Stimulated activated memory B cell treated with anti-CD40 and anti-IgM and Interleukin-4, amounts not matched to agents 10 μg/mL and 1 μg/mL and 100 μg/mL, for 72 hours (primary cell): ENCODE measurements at regions not wholly inside any gene's neighbourhood (a gene's known extent, or its start where the extent isn't known, plus 50 kb on each side); places are given as distances from the start of the nearest gene placed in this dataset.
A peak's percentile ranks its signal among the peaks of the same experiment; 100 is the strongest.

ENCODE experiments used
- ATAC-seq: fragments of 150-1000 bp; cut with Tn5 transposase; 2 replicates; pipeline ENCODE4 v1.10.0; 2021
- H3K27ac Mint-ChIP-seq: one replicate; pipeline ENCODE4 v1.8.0; 2022; ENCODE audit warnings: mild to moderate bottlenecking, mixed read lengths
- H3K27me3 Mint-ChIP-seq: one replicate; pipeline ENCODE4 v1.8.0; 2022; ENCODE audit warnings: mixed read lengths
- H3K36me3 Mint-ChIP-seq: one replicate; pipeline ENCODE4 v1.8.0; 2022; ENCODE audit warnings: mixed read lengths
- H3K4me1 Mint-ChIP-seq: one replicate; pipeline ENCODE4 v1.8.0; 2022; ENCODE audit warnings: mixed read lengths
- H3K4me3 Mint-ChIP-seq: one replicate; pipeline ENCODE4 v1.8.0; 2022; ENCODE audit warnings: mild to moderate bottlenecking, moderate library complexity, mixed read lengths
- H3K9me3 Mint-ChIP-seq: one replicate; pipeline ENCODE4 v1.8.0; 2022; ENCODE audit warnings: mixed read lengths

DNA sequence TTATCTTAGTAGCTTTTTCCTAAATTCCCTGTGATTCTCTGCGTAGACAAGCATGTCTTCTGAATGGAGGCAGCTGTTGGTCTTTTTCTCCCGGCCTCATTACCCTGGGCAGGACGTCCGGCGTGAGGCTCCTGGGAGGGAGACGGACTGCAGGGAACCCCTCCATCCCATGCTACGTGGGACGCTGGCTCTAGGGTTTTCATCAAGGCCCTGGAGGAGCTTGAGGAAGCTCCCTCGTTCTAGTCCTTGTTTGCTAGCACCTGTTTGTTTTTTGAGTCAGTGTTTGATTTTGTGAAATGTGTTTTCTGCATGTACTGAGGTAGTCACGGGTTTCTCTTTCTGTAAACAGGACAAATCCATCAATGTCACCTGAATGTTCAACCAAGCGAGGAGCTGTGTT lies 99.3 kb upstream of the TMEM18 start:
- H3K27ac Mint-ChIP-seq: no peak overlapping the region
- H3K4me1 Mint-ChIP-seq: no peaks in the 10 kb centered on the region
- no peaks in the 10 kb centered on the region for H3K9me3 Mint-ChIP-seq
- ATAC-seq: no peak
- H3K36me3 Mint-ChIP-seq: no peaks in the 10 kb centered on the region
- H3K27me3 Mint-ChIP-seq: peaks cover 37% of the 10 kb centered on the region
- no peak overlapping the region for H3K4me3 Mint-ChIP-seq

- Mint-ChIP-seq H3K4me1 (no peaks in the 10 kb centered on the region), H3K36me3 (no peaks in the 10 kb centered on the region), H3K9me3 (no peaks in the 10 kb centered on the region), H3K27ac (no peak overlapping the region), H3K4me3 (no peak overlapping the region), H3K27me3 (peaks cover 37% of the 10 kb centered on the region)
- no peak for ATAC-seq
Measured at GRCh38 chr2:776038-776437, 98.8 kb upstream of the TMEM18 start.

DNA sequence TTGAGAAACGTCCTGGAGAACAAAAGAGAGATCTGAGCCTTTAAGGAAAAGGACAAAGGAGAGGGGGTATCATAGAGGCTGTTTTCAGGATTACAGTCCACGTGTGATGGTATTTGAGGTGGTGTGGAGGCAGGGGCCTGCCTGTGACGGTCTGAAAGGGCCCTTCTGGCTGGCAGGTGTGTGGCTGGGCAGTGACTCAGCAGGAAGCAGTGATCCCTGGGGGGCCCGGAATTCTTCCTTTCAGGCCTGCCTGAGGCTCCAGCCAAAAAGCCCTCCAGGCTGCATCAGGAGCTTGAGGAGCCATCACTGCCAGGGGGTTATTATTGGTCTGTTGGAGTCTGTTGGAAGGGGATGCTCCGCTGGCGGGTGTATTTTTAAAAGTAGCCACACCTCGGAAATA lies 97.2 kb upstream of the TMEM18 start:
- ATAC-seq: no peak
- Mint-ChIP-seq H3K27ac (no peak overlapping the region), H3K4me1 (no peaks in the 10 kb centered on the region)

GRCh38 chr2:773256-774160 lies 96.3 kb upstream of the TMEM18 start:
- no peaks in the 10 kb centered on the region for H3K36me3 Mint-ChIP-seq
- H3K4me1 Mint-ChIP-seq: no peaks in the 10 kb centered on the region
- H3K27ac Mint-ChIP-seq: no peak overlapping the region
- peaks cover 41% of the 10 kb centered on the region for H3K27me3 Mint-ChIP-seq
- H3K9me3 Mint-ChIP-seq: peaks cover 3% of the 10 kb centered on the region
- peak; percentile 25 for ATAC-seq
- no peak overlapping the region for H3K4me3 Mint-ChIP-seq

More for the DNA sequence above, 97.2 kb upstream of the TMEM18 start:
- Mint-ChIP-seq H3K27me3 (peaks cover 41% of the 10 kb centered on the region), H3K9me3 (no peaks in the 10 kb centered on the region), H3K36me3 (no peaks in the 10 kb centered on the region), H3K4me3 (no peak overlapping the region)

DNA sequence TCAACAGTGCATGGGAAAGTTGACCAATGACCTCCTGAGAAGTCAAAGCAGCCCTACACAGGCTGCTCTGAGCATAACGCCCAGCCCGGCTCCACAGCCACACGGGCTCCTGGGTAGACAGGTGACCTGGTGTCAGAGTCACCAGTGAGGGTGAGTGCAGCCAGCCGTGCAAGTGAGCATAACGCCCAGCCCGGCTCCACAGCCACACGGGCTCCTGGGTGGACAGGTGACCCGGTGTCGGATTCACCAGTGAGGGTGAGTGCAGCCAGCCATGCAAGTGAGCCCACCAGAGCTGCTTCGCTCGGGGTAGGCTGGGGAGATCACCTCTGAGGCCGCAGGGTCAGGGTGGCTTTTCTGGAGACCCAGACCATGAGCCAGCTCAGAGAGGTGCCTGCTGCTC lies 94.3 kb upstream of the TMEM18 start:
- no peak overlapping the region for H3K27ac Mint-ChIP-seq
- H3K4me3 Mint-ChIP-seq: no peak overlapping the region

GRCh38 chr2:770776-771175 lies 93.6 kb upstream of the TMEM18 start:
- Mint-ChIP-seq H3K27ac (no peak overlapping the region), H3K36me3 (no peaks in the 10 kb centered on the region), H3K4me1 (no peaks in the 10 kb centered on the region), H3K9me3 (peaks cover 5% of the 10 kb centered on the region), H3K4me3 (no peak overlapping the region), H3K27me3 (peaks cover 49% of the 10 kb centered on the region)
- no peak for ATAC-seq

More for the DNA sequence above, 94.3 kb upstream of the TMEM18 start:
- Mint-ChIP-seq H3K9me3 (peaks cover 5% of the 10 kb centered on the region), H3K4me1 (no peaks in the 10 kb centered on the region), H3K27me3 (peaks cover 42% of the 10 kb centered on the region), H3K36me3 (no peaks in the 10 kb centered on the region)
- ATAC-seq: no peak

GRCh38 chr2:769771-770170 lies 92.6 kb upstream of the TMEM18 start:
- Mint-ChIP-seq H3K27me3 (peaks cover 49% of the 10 kb centered on the region), H3K9me3 (peaks cover 5% of the 10 kb centered on the region), H3K4me1 (no peaks in the 10 kb centered on the region), H3K4me3 (no peak overlapping the region), H3K27ac (no peak overlapping the region), H3K36me3 (no peaks in the 10 kb centered on the region)
- no peak for ATAC-seq

DNA sequence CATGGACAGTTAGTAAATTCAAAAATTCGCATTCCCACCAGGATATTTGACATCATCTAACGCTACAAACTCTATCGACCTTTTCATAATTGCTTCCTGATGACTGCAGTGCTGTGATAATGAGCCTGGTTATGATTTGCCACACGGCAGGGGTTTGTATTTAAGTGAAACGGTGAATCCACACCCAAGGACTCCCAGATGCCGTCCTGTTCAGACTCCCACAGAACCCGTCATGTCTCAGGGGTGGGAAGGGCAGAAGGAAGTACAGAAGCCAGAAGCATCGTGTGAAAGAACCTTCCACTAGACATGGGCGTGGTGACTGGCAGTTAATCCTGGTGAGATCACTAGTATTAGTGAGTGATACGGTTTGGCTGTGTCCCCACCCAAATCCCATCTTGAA lies 91.2 kb upstream of the TMEM18 start:
- peaks cover 42% of the 10 kb centered on the region for H3K27me3 Mint-ChIP-seq
- H3K4me1 Mint-ChIP-seq: no peaks in the 10 kb centered on the region
- peaks cover 5% of the 10 kb centered on the region for H3K9me3 Mint-ChIP-seq
- ATAC-seq: no peak
- H3K4me3 Mint-ChIP-seq: no peak overlapping the region
- no peaks in the 10 kb centered on the region for H3K36me3 Mint-ChIP-seq
- no peak overlapping the region for H3K27ac Mint-ChIP-seq

- Mint-ChIP-seq H3K4me3 (no peak overlapping the region), H3K36me3 (no peaks in the 10 kb centered on the region), H3K4me1 (no peaks in the 10 kb centered on the region), H3K27ac (no peak overlapping the region), H3K27me3 (peaks cover 42% of the 10 kb centered on the region), H3K9me3 (peaks cover 5% of the 10 kb centered on the region)
- ATAC-seq: no peak
Measured at GRCh38 chr2:767944-768343, 90.7 kb upstream of the TMEM18 start.

GRCh38 chr2:767440-767839 lies 90.2 kb upstream of the TMEM18 start:
- H3K9me3 Mint-ChIP-seq: peaks cover 5% of the 10 kb centered on the region
- H3K27me3 Mint-ChIP-seq: peaks cover 40% of the 10 kb centered on the region
- no peaks in the 10 kb centered on the region for H3K36me3 Mint-ChIP-seq
- no peak overlapping the region for H3K4me3 Mint-ChIP-seq
- no peaks in the 10 kb centered on the region for H3K4me1 Mint-ChIP-seq
- no peak for ATAC-seq
- H3K27ac Mint-ChIP-seq: no peak overlapping the region

DNA sequence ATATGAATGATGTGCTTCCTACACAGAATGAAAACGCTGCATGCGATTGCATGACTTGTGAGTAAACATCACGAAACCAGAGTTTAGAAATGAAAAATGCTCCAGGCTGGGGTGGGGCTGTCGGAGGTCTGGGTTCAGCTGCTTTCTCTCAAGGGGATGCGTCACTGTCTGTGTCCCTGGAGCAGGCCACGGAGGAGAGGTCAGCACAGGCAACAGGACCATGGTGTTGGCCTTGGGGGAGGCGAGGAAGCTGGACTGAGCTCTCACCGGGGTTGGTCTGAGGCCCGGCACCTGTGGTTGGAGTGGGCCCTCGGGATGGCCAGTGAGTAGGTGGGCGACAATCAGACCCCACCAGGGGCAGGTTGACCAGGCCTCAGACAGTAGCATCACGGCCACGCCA lies 89.0 kb upstream of the TMEM18 start:
- ATAC-seq: no peak
- H3K27ac Mint-ChIP-seq: no peak overlapping the region
- H3K9me3 Mint-ChIP-seq: peaks cover 5% of the 10 kb centered on the region
- peaks cover 32% of the 10 kb centered on the region for H3K27me3 Mint-ChIP-seq
- no peaks in the 10 kb centered on the region for H3K36me3 Mint-ChIP-seq
- H3K4me1 Mint-ChIP-seq: no peaks in the 10 kb centered on the region
- no peak overlapping the region for H3K4me3 Mint-ChIP-seq

DNA sequence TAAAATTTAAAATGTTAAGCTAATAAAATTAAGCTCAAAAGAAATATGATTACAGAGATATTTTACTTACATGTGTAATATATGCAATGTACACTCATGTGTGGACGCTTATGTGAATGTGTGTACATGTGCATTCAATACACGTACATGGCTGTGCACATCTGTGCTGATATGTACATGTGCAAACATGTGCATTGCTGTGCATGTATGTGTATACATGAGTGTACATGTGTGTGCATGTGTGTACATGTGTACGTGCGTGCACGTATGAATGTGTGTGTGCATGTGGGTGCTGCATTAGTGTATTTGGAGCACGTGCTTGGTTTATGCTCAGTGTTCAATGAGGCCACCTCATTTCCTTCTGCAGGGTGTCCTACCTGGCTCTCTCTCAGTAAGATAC lies 88.2 kb upstream of the TMEM18 start:
- H3K9me3 Mint-ChIP-seq: peaks cover 5% of the 10 kb centered on the region
- ATAC-seq: no peak
- H3K36me3 Mint-ChIP-seq: no peaks in the 10 kb centered on the region
- no peak overlapping the region for H3K27ac Mint-ChIP-seq
- H3K27me3 Mint-ChIP-seq: peaks cover 35% of the 10 kb centered on the region
- H3K4me3 Mint-ChIP-seq: no peak overlapping the region
- H3K4me1 Mint-ChIP-seq: no peaks in the 10 kb centered on the region

DNA sequence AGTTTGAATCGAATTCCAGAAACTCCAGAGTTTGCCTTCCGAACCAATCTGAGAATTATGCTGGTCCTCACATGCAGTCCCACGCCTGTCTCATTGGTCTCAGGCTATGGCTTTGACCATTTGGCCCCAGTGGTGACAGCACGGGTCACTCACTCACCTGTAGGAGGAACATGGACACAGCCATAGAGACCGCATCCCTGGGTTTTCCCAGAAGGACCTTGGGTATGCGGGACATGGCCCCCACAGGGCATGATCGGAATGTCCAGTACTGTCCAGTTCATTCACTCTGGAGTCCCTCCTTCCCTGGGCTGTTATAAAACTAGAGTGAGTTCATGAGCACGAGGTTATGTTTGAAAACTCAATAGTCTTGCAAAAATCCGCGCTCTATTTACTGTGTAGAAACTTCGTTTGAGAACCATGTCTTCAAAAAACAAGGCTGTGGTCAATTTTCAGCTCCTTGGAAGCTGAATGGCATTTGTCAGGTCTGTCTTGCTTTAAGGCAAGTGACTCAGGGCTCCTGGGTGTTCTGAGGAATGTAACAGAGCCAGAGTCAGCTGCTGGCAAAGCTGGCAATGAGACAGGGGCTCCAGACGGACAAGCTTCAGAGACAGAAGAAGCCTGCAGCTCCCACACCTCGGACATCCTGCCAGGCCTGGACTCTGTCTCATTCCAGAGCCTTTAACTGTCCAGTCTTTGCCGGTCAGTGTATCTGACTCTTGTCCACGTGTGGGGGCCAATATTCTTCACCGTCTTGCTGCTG lies 86.7 kb upstream of the TMEM18 start:
- no peak for ATAC-seq
- Mint-ChIP-seq H3K36me3 (no peaks in the 10 kb centered on the region), H3K4me3 (no peak overlapping the region), H3K4me1 (no peaks in the 10 kb centered on the region), H3K27ac (no peak overlapping the region), H3K9me3 (peaks cover 5% of the 10 kb centered on the region), H3K27me3 (peaks cover 43% of the 10 kb centered on the region)

DNA sequence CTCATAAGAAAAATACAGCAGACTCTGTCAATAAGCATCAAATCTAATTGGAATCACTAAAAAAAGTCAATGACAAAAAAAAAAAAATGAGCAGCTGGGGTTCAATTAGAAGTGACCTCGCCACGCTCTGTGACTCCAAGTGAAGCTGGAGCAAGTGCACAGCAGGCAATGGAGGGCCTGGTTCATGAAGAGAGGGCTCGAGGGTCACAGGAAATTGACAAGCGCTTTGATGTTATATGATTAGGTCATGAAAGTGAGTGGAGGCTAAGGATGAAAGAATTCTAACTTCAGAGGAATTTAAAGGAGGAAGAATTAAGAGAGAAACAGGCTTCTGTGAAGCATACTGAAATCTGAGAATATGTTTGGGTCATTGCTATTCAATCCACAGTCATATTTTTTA lies 85.4 kb upstream of the TMEM18 start:
- no peaks in the 10 kb centered on the region for H3K36me3 Mint-ChIP-seq
- no peaks in the 10 kb centered on the region for H3K9me3 Mint-ChIP-seq
- no peak for ATAC-seq
- no peaks in the 10 kb centered on the region for H3K4me1 Mint-ChIP-seq
- no peak overlapping the region for H3K27ac Mint-ChIP-seq
- no peak overlapping the region for H3K4me3 Mint-ChIP-seq
- H3K27me3 Mint-ChIP-seq: peaks cover 43% of the 10 kb centered on the region

DNA sequence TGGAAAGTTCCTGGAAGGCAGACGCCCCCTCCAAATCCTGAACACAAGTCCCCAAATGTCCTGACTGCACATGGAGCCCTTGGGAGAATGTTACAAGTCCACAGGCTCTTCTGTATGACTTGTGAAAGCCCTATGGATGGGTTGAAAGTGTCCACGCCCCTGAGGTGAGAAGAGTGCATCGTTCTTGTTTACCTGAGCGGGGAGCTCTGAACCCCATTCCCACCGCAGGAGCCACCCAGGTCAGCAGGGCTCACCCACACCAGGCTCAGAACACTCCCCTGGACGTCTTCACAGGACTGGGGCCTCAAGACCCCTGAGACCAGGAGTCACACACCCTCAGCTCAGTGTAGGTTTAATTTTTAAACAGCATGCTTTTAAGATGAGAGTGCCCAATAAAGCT lies 84.2 kb upstream of the TMEM18 start:
- peaks cover 34% of the 10 kb centered on the region for H3K27me3 Mint-ChIP-seq
- ATAC-seq: no peak
- H3K36me3 Mint-ChIP-seq: no peaks in the 10 kb centered on the region
- no peak overlapping the region for H3K4me3 Mint-ChIP-seq
- no peaks in the 10 kb centered on the region for H3K4me1 Mint-ChIP-seq
- no peak overlapping the region for H3K27ac Mint-ChIP-seq
- peaks cover 3% of the 10 kb centered on the region for H3K9me3 Mint-ChIP-seq

GRCh38 chr2:760001-760400 lies 82.8 kb upstream of the TMEM18 start:
- no peak for ATAC-seq
- Mint-ChIP-seq H3K4me1 (no peaks in the 10 kb centered on the region), H3K4me3 (no peak overlapping the region), H3K9me3 (peaks cover 3% of the 10 kb centered on the region), H3K27ac (no peak overlapping the region), H3K27me3 (peaks cover 38% of the 10 kb centered on the region), H3K36me3 (no peaks in the 10 kb centered on the region)
